Gastrocnemius medialis (tissue), 4 donors: ENCODE measurements at regions not wholly inside any gene's neighbourhood (a gene's known extent, or its start where the extent isn't known, plus 50 kb on each side); places are given as distances from the start of the nearest gene placed in this dataset.

Experiments
- POLR2A ChIP-seq, 2 donors: fragments of 450-650 bp; IDR thresholded peaks; one replicate each; pipeline ENCODE4 v1.6.1; 2017; ENCODE audit warnings: antibody characterized with exemption in 2 of 2, mild to moderate bottlenecking in 2 of 2, moderate library complexity in 2 of 2
- TF ChIP-seq, protein P1 (sequence below), 5 experiments: fragments of 450-650 bp in 3 of 5; fragments of 200-600 bp in 2 of 5; sonication (generic) in 2 of 5; IDR thresholded peaks in 4 of 5; conservative IDR thresholded peaks in 1 of 5; 1 replicate in 4 of 5; 2 replicates in 1 of 5; pipeline ENCODE4 v1.5.1; 2016 to 2019; ENCODE audit warnings: antibody characterized with exemption in 5 of 5, mild to moderate bottlenecking in 3 of 5, moderate library complexity in 3 of 5

DNA sequence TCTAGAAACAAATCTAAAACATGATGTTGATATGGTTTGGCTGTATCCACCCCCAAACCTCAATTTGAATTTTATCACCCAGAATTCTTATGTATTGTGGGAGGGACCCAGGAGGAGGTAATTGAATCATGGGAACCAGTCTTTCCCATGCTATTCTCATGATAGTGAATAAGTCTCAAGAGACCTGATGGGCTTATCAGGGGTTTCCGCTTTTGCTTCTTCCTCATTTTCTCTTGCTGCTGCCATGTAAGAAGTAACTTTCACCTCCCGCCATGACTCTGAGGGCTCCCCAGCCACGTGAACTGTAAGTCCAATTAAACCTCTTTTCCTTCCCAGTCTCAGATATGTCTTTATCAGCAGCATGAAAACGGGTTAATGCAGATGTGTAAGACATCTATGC lies 232.7 kb upstream of the ONECUT1 start:
- TF ChIP-seq, protein P1, sequence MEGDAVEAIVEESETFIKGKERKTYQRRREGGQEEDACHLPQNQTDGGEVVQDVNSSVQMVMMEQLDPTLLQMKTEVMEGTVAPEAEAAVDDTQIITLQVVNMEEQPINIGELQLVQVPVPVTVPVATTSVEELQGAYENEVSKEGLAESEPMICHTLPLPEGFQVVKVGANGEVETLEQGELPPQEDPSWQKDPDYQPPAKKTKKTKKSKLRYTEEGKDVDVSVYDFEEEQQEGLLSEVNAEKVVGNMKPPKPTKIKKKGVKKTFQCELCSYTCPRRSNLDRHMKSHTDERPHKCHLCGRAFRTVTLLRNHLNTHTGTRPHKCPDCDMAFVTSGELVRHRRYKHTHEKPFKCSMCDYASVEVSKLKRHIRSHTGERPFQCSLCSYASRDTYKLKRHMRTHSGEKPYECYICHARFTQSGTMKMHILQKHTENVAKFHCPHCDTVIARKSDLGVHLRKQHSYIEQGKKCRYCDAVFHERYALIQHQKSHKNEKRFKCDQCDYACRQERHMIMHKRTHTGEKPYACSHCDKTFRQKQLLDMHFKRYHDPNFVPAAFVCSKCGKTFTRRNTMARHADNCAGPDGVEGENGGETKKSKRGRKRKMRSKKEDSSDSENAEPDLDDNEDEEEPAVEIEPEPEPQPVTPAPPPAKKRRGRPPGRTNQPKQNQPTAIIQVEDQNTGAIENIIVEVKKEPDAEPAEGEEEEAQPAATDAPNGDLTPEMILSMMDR (IDR thresholded peaks at IDR 0.05 in 4 of 5, conservative IDR thresholded peaks at IDR 0.05 in 1 of 5), result no peak
- TF ChIP-seq POLR2A (IDR thresholded peaks at IDR 0.05), result no peak
